ENCODE measurements at regions not wholly inside any gene's neighbourhood (a gene's known extent, or its start where the extent isn't known, plus 50 kb on each side); places are given as distances from the start of the nearest gene placed in this dataset.

DNA sequence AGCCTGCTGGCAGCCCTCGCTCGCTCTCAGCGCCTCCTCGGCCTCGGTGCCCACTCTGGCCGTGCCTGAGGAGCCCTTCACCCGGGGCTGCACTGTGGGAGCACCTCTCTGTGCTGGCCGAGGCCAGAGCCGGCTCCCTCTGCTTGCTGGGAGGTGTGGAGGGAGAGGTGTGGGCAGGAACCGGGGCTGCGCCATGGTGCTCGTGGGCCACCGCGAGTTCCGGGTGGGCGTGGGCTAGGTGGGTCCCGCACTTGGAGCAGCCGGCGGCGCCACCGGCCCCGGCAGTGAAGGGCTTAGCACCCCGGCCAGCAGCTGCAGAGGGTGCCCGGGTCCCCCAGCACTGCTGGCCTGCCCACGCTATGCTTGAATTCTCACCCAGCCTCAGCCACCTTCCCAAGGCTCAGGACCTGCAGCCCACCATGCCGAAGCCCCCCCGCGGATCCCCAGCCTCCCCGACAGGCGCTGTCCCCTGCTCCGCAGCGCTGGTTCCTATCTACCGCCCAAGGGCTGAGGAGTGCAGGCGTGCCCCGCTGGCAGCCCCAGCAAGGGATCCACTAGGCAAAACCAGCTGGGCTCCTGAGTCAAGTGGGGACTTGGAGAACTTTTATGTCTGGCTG lies 863.3 kb downstream of the IGSF11 start:
- Histone ChIP-seq H3K27me3 (ENCODE audit: insufficient read depth) (no peaks in the 10 kb centered on the region), H3K4me2 (no peak overlapping the region), H3K79me2 (replicated peaks; ENCODE audit: insufficient read depth) (no peaks in the 10 kb centered on the region), H2AFZ (no peak overlapping the region), H3F3A (replicated peaks; ENCODE audit: low read depth) (no peaks in the 10 kb centered on the region), H3K4me3 (no peak overlapping the region), H4K20me1 (replicated peaks; ENCODE audit: insufficient read depth) (no peaks in the 10 kb centered on the region), H3K27ac (ENCODE audit: low read depth) (no peak overlapping the region), H3K36me3 (ENCODE audit: insufficient read depth) (no peaks in the 10 kb centered on the region), H3K4me1 (ENCODE audit: insufficient read depth) (peaks cover 15% of the 10 kb centered on the region), H3K9me2 (ENCODE audit: insufficient read depth) (no peaks in the 10 kb centered on the region)
- ATAC-seq: no peak
- H3K4me3 Mint-ChIP-seq: no peak overlapping the region
- no peak overlapping the region for H3K27ac Mint-ChIP-seq
- DNase-seq (ENCODE audit: low spot score): no peak
- peaks cover 11% of the 10 kb centered on the region; the same call in 2 of the 3 replicates for H3K4me1 Mint-ChIP-seq
- peaks cover 19% of the 10 kb centered on the region for H3K9me3 Mint-ChIP-seq
- no peaks in the 10 kb centered on the region for H3K27me3 Mint-ChIP-seq (ENCODE audit: insufficient read depth, low read depth, poor library complexity)
- peaks cover 12% of the 10 kb centered on the region for H3K36me3 Mint-ChIP-seq (ENCODE audit: low read depth)
- TF ChIP-seq JUNB (IDR thresholded peaks at IDR 0.05; ENCODE audit: unreplicated experiment) (no peak), STAT1 (IDR thresholded peaks at IDR 0.05; ENCODE audit: unreplicated experiment) (no peak), ZNF331 (CRISPR knock-in tag; IDR thresholded peaks at IDR 0.05; ENCODE audit: low read depth) (no peak), ZNF114 (CRISPR knock-in tag; IDR thresholded peaks at IDR 0.05) (no peak), EZH2 (IDR thresholded peaks at IDR 0.05; ENCODE audit: low read depth, unreplicated experiment) (no peak), EZH2phosphoT487 (IDR thresholded peaks at IDR 0.05; ENCODE audit: unreplicated experiment) (no peak), CREB1 (CRISPR knock-in tag; IDR thresholded peaks at IDR 0.05; ENCODE audit: low read depth) (no peak), POLR2AphosphoS5 (IDR thresholded peaks at IDR 0.05; ENCODE audit: low read depth) (no peak), NANOG (IDR thresholded peaks at IDR 0.05; ENCODE audit: borderline replicate concordance) (no peak)
- TF ChIP-seq, protein P1, sequence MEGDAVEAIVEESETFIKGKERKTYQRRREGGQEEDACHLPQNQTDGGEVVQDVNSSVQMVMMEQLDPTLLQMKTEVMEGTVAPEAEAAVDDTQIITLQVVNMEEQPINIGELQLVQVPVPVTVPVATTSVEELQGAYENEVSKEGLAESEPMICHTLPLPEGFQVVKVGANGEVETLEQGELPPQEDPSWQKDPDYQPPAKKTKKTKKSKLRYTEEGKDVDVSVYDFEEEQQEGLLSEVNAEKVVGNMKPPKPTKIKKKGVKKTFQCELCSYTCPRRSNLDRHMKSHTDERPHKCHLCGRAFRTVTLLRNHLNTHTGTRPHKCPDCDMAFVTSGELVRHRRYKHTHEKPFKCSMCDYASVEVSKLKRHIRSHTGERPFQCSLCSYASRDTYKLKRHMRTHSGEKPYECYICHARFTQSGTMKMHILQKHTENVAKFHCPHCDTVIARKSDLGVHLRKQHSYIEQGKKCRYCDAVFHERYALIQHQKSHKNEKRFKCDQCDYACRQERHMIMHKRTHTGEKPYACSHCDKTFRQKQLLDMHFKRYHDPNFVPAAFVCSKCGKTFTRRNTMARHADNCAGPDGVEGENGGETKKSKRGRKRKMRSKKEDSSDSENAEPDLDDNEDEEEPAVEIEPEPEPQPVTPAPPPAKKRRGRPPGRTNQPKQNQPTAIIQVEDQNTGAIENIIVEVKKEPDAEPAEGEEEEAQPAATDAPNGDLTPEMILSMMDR (conservative IDR thresholded peaks at IDR 0.05; ENCODE audit: low read depth in 2 of 2): no peak
- TF ChIP-seq, protein P2, sequence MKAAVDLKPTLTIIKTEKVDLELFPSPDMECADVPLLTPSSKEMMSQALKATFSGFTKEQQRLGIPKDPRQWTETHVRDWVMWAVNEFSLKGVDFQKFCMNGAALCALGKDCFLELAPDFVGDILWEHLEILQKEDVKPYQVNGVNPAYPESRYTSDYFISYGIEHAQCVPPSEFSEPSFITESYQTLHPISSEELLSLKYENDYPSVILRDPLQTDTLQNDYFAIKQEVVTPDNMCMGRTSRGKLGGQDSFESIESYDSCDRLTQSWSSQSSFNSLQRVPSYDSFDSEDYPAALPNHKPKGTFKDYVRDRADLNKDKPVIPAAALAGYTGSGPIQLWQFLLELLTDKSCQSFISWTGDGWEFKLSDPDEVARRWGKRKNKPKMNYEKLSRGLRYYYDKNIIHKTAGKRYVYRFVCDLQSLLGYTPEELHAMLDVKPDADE (IDR thresholded peaks at IDR 0.05): no peak
- TF ChIP-seq, protein P3, sequence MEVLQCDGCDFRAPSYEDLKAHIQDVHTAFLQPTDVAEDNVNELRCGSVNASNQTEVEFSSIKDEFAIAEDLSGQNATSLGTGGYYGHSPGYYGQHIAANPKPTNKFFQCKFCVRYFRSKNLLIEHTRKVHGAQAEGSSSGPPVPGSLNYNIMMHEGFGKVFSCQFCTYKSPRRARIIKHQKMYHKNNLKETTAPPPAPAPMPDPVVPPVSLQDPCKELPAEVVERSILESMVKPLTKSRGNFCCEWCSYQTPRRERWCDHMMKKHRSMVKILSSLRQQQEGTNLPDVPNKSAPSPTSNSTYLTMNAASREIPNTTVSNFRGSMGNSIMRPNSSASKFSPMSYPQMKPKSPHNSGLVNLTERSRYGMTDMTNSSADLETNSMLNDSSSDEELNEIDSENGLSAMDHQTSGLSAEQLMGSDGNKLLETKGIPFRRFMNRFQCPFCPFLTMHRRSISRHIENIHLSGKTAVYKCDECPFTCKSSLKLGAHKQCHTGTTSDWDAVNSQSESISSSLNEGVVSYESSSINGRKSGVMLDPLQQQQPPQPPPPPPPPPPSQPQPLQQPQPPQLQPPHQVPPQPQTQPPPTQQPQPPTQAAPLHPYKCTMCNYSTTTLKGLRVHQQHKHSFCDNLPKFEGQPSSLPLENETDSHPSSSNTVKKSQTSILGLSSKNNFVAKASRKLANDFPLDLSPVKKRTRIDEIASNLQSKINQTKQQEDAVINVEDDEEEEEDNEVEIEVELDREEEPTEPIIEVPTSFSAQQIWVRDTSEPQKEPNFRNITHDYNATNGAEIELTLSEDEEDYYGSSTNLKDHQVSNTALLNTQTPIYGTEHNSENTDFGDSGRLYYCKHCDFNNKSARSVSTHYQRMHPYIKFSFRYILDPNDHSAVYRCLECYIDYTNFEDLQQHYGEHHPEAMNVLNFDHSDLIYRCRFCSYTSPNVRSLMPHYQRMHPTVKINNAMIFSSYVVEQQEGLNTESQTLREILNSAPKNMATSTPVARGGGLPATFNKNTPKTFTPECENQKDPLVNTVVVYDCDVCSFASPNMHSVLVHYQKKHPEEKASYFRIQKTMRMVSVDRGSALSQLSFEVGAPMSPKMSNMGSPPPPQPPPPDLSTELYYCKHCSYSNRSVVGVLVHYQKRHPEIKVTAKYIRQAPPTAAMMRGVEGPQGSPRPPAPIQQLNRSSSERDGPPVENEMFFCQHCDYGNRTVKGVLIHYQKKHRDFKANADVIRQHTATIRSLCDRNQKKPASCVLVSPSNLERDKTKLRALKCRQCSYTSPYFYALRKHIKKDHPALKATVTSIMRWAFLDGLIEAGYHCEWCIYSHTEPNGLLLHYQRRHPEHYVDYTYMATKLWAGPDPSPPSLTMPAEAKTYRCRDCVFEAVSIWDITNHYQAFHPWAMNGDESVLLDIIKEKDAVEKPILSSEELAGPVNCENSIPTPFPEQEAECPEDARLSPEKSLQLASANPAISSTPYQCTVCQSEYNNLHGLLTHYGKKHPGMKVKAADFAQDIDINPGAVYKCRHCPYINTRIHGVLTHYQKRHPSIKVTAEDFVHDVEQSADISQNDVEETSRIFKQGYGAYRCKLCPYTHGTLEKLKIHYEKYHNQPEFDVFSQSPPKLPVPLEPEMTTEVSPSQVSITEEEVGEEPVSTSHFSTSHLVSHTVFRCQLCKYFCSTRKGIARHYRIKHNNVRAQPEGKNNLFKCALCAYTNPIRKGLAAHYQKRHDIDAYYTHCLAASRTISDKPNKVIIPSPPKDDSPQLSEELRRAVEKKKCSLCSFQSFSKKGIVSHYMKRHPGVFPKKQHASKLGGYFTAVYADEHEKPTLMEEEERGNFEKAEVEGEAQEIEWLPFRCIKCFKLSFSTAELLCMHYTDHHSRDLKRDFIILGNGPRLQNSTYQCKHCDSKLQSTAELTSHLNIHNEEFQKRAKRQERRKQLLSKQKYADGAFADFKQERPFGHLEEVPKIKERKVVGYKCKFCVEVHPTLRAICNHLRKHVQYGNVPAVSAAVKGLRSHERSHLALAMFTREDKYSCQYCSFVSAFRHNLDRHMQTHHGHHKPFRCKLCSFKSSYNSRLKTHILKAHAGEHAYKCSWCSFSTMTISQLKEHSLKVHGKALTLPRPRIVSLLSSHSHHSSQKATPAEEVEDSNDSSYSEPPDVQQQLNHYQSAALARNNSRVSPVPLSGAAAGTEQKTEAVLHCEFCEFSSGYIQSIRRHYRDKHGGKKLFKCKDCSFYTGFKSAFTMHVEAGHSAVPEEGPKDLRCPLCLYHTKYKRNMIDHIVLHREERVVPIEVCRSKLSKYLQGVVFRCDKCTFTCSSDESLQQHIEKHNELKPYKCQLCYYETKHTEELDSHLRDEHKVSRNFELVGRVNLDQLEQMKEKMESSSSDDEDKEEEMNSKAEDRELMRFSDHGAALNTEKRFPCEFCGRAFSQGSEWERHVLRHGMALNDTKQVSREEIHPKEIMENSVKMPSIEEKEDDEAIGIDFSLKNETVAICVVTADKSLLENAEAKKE (CRISPR knock-in tag; IDR thresholded peaks at IDR 0.05): no peak
- TF ChIP-seq, protein P4, sequence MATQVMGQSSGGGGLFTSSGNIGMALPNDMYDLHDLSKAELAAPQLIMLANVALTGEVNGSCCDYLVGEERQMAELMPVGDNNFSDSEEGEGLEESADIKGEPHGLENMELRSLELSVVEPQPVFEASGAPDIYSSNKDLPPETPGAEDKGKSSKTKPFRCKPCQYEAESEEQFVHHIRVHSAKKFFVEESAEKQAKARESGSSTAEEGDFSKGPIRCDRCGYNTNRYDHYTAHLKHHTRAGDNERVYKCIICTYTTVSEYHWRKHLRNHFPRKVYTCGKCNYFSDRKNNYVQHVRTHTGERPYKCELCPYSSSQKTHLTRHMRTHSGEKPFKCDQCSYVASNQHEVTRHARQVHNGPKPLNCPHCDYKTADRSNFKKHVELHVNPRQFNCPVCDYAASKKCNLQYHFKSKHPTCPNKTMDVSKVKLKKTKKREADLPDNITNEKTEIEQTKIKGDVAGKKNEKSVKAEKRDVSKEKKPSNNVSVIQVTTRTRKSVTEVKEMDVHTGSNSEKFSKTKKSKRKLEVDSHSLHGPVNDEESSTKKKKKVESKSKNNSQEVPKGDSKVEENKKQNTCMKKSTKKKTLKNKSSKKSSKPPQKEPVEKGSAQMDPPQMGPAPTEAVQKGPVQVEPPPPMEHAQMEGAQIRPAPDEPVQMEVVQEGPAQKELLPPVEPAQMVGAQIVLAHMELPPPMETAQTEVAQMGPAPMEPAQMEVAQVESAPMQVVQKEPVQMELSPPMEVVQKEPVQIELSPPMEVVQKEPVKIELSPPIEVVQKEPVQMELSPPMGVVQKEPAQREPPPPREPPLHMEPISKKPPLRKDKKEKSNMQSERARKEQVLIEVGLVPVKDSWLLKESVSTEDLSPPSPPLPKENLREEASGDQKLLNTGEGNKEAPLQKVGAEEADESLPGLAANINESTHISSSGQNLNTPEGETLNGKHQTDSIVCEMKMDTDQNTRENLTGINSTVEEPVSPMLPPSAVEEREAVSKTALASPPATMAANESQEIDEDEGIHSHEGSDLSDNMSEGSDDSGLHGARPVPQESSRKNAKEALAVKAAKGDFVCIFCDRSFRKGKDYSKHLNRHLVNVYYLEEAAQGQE (IDR thresholded peaks at IDR 0.05; ENCODE audit: unreplicated experiment): no peak

Data from GM23338 (cell line).